Keratinocyte (primary cell): ENCODE measurements at regions not wholly inside any gene's neighbourhood (a gene's known extent, or its start where the extent isn't known, plus 50 kb on each side); places are given as distances from the start of the nearest gene placed in this dataset.

Source experiments
- CTCF ChIP-seq, 3 experiments: IDR thresholded peaks in 1 of 3; conservative IDR thresholded peaks in 1 of 3; optimal IDR thresholded peaks in 1 of 3; 2 replicates in 2 of 3; 3 replicates in 1 of 3; pipeline versions ENCODE3 to v1.5.1; 2011; ENCODE audit warnings: low read length in 3 of 3, mild to moderate bottlenecking in 3 of 3, moderate library complexity in 2 of 3, control low read depth in 1 of 3, inconsistent platforms in 1 of 3; ENCODE audit not compliant: insufficient read depth in 2 of 3; ENCODE audit errors: extremely low read depth in 1 of 3
- EZH2 ChIP-seq: IDR thresholded peaks from one replicate; pipeline ENCODE4 v1.6.1; 2012; ENCODE audit warnings: inconsistent platforms, mild to moderate bottlenecking, low read length, moderate library complexity

- no peak for TF ChIP-seq CTCF (optimal IDR thresholded peaks at IDR 0.05 in 1 of 3, IDR thresholded peaks at IDR 0.05 in 1 of 3, conservative IDR thresholded peaks at IDR 0.05 in 1 of 3; ENCODE audit: extremely low read depth in 1 of 3, insufficient read depth in 2 of 3, low read length in 3 of 3)
- TF ChIP-seq EZH2, result no peak
These were observed 289.8 kb upstream of the UBE2E3 start for GRCh38 chr2:180690611-180691010.
